Large intestine (tissue), 3 donors: ENCODE measurements at regions not wholly inside any gene's neighbourhood (a gene's known extent, or its start where the extent isn't known, plus 50 kb on each side); places are given as distances from the start of the nearest gene placed in this dataset.

Experiments used
- DNase-seq, 2 donors: peaks; one replicate each; pipeline versions ENCODE4 v3.0.0 to v3.0.0-alpha.2; 2013
- H3K27ac ChIP-seq: one replicate; pipeline ENCODE4 v1.5.1; 2013; ENCODE audit warnings: low read length
- H3K27me3 ChIP-seq: 2 replicates; pipeline ENCODE4 v1.6.1; 2013; ENCODE audit warnings: low read length; ENCODE audit not compliant: control insufficient read depth, insufficient read depth
- H3K36me3 ChIP-seq: 2 replicates; pipeline ENCODE4 v1.6.1; 2013; ENCODE audit warnings: low read length; ENCODE audit not compliant: control insufficient read depth, insufficient read depth
- H3K4me1 ChIP-seq: one replicate; pipeline ENCODE4 v1.6.1; 2013; ENCODE audit warnings: low read length; ENCODE audit not compliant: control insufficient read depth, insufficient read depth
- H3K4me3 ChIP-seq: one replicate; pipeline ENCODE4 v1.5.1; 2013; ENCODE audit warnings: low read length
- H3K9me3 ChIP-seq: one replicate; pipeline ENCODE4 v1.6.1; 2013; ENCODE audit warnings: mild to moderate bottlenecking, low read depth, low read length, moderate library complexity; ENCODE audit not compliant: control insufficient read depth
- WGBS: methylation state at CpG from one replicate; pipeline ENCODE4 v1.1.5; 2013; ENCODE audit warnings: low lambda C conversion rate; ENCODE audit not compliant: insufficient coverage; 5-methylcytosine and 5-hydroxymethylcytosine counted together

GRCh38 chr5:136703036-136703435 lies 337.7 kb upstream of the TRPC7 start:
- Histone ChIP-seq H3K4me3 (no peak overlapping the region), H3K36me3 (no peaks in the 10 kb centered on the region), H3K9me3 (no peaks in the 10 kb centered on the region), H3K27ac (no peak overlapping the region), H3K4me1 (no peaks in the 10 kb centered on the region), H3K27me3 (no peaks in the 10 kb centered on the region)
- no CpG with 5 or more reads among the region's 2 CpGs for WGBS
- DNase-seq = no peak

GRCh38 chr5:136701191-136701590 lies 335.8 kb upstream of the TRPC7 start:
- Histone ChIP-seq H3K4me3 (no peak overlapping the region), H3K9me3 (no peaks in the 10 kb centered on the region), H3K27me3 (no peaks in the 10 kb centered on the region), H3K4me1 (no peaks in the 10 kb centered on the region), H3K27ac (no peak overlapping the region), H3K36me3 (no peaks in the 10 kb centered on the region)
- no CpG with 5 or more reads among the region's 1 CpG for WGBS
- no peak for DNase-seq

DNA sequence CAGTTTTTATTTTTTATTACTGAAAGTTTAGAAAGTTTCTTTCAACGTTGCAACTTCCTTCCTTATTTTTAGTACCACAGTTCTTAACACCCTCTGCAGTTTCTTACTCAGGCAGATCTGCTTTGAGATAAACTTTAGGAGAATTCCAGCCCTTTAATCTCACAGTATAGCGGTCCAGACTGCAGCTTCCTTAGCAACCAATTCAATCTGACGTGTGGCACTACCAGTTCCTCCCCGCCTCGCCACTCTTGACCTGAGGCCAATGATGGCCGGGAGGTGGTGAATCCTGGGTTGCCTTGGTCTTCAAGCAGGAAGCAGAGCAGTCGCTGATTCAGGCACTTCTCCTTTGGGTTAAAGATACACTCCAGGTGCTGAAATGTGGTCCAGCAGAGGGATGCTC lies 334.3 kb upstream of the TRPC7 start:
- no peaks in the 10 kb centered on the region for H3K4me1 ChIP-seq
- no peak overlapping the region for H3K4me3 ChIP-seq
- H3K27ac ChIP-seq = no peak overlapping the region
- 67% methylated on average over 1 of the region's 7 CpGs for WGBS
- no peaks in the 10 kb centered on the region for H3K27me3 ChIP-seq
- H3K9me3 ChIP-seq = no peaks in the 10 kb centered on the region
- DNase-seq = no peak
- H3K36me3 ChIP-seq = no peaks in the 10 kb centered on the region

- Histone ChIP-seq H3K9me3 (no peaks in the 10 kb centered on the region), H3K4me1 (no peaks in the 10 kb centered on the region), H3K4me3 (no peak overlapping the region), H3K27me3 (no peaks in the 10 kb centered on the region), H3K36me3 (no peaks in the 10 kb centered on the region), H3K27ac (no peak overlapping the region)
- DNase-seq = no peak
- 83% methylated on average over 3 of the region's 5 CpGs for WGBS
Observed at GRCh38 chr5:136698970-136699369, 333.6 kb upstream of the TRPC7 start.

- Histone ChIP-seq H3K4me1 (no peaks in the 10 kb centered on the region), H3K27ac (no peak overlapping the region), H3K27me3 (no peaks in the 10 kb centered on the region), H3K4me3 (no peak overlapping the region), H3K36me3 (no peaks in the 10 kb centered on the region), H3K9me3 (no peaks in the 10 kb centered on the region)
- 88% methylated on average over 2 of the region's 4 CpGs for WGBS
- DNase-seq = no peak
Observed at GRCh38 chr5:136694258-136694657, 328.9 kb upstream of the TRPC7 start.

GRCh38 chr5:136689552-136689951 lies 324.2 kb upstream of the TRPC7 start:
- Histone ChIP-seq H3K9me3 (no peaks in the 10 kb centered on the region), H3K4me3 (no peak overlapping the region), H3K27me3 (no peaks in the 10 kb centered on the region), H3K27ac (no peak overlapping the region), H3K36me3 (no peaks in the 10 kb centered on the region), H3K4me1 (no peaks in the 10 kb centered on the region)
- 57% methylated on average over 1 of the region's 2 CpGs for WGBS
- DNase-seq = no peak

DNA sequence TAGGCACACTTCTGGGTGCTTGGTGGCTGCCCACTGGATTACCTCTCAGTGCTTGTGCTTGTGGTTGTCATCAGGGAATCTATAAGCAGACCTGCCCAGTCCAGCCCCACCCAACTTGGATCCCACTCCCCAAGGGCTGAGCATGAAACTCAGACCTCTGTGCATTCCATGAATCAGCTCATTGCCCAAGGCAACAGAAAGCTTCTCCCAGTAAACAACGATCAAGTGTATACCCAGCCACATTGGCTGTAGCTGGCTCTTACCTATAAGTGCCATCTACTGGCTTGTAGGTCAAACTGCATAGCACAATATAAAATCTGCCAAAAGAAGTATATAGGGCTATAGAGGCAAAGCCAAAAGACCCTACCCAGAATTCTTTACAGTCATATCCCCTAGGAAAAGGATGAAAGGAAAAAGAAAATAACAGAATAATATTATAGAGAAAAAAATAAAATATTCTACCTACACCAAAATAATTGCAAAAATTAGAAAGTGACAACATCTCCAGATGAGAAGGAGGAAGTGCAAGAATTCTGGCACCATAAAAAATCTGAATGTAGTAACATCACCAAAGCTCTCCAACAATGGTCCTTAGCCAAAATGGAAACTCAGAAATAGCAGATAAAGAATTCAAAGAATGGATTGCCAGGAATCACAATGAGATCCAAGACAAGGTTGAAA lies 321.0 kb upstream of the TRPC7 start:
- no peak for DNase-seq
- Histone ChIP-seq H3K9me3 (no peaks in the 10 kb centered on the region), H3K27me3 (no peaks in the 10 kb centered on the region), H3K4me3 (no peak overlapping the region), H3K27ac (no peak overlapping the region), H3K36me3 (no peaks in the 10 kb centered on the region), H3K4me1 (no peaks in the 10 kb centered on the region)
- WGBS = no CpG with 5 or more reads among the region's 1 CpG

DNA sequence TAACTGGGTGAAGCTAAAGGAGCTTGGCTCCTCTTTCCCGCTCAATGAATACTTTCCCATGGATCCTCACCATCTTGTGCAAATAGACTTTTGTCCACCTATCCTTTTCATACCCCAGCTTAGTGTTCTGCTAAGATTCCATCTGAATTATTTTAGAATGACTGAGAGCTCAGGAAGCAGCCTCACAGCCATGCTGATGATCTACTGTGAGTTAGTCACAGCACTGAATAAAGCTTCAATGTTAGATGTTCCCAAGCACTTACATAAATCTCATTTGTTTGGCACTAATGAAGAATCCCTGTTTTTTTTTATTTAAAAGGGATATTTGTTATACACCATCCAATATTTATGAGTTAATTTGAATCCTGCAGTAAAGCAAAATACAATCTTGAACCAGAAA lies 317.6 kb upstream of the TRPC7 start:
- no peak for DNase-seq
- no peaks in the 10 kb centered on the region for H3K9me3 ChIP-seq
- no CpG with 5 or more reads among the region's 1 CpG for WGBS
- no peaks in the 10 kb centered on the region for H3K36me3 ChIP-seq
- H3K27me3 ChIP-seq = no peaks in the 10 kb centered on the region
- no peak overlapping the region for H3K27ac ChIP-seq
- H3K4me1 ChIP-seq = no peaks in the 10 kb centered on the region
- H3K4me3 ChIP-seq = no peak overlapping the region

DNA sequence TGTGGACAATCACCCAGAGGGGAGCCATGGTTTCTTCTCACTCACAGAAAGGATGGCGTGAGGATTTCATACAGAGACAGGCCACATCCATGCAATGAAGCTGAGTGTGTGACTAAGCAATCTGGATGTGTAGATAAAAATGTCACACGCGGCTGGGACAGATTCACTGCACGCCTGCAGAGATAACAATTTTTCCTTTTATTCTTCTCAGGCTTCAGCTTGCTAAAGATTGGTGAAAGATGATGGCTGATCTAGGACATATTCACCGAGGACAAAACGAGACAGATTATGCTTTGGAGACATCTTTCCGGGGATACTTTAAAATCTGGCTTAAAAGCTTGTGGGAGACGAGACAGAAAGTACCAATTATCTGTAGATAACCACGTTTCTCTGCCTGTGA lies 313.9 kb upstream of the TRPC7 start:
- Histone ChIP-seq H3K36me3 (no peaks in the 10 kb centered on the region), H3K4me3 (no peak overlapping the region), H3K27ac (no peak overlapping the region), H3K4me1 (peaks cover 2% of the 10 kb centered on the region), H3K27me3 (no peaks in the 10 kb centered on the region), H3K9me3 (no peaks in the 10 kb centered on the region)
- no CpG with 5 or more reads among the region's 9 CpGs for WGBS
- no peak for DNase-seq

GRCh38 chr5:136677217-136677616 lies 311.9 kb upstream of the TRPC7 start:
- Histone ChIP-seq H3K9me3 (no peaks in the 10 kb centered on the region), H3K27me3 (no peaks in the 10 kb centered on the region), H3K27ac (no peak overlapping the region), H3K4me1 (peaks cover 2% of the 10 kb centered on the region), H3K4me3 (no peak overlapping the region), H3K36me3 (no peaks in the 10 kb centered on the region)
- WGBS = no CpG with 5 or more reads among the region's 3 CpGs
- DNase-seq = no peak

DNA sequence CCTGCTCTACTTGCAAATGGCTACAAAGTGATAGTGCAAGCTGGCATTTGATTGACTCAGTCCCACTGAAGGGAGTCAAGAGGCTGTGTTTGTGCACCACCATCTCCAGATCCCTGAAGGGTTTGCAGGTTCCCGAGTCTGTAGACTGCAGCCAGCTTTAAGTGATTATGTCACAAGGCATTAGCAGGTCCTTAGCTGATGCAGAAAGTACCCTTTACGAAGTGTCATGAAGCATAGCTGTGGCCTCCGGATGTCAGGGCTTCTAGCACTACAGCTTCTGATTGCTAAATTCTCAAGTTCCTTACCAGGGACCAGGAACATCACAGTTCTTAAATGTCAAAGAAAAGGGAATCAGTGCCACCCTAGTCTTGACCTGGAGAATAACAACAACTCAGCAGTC lies 311.3 kb upstream of the TRPC7 start:
- no CpG with 5 or more reads among the region's 3 CpGs for WGBS
- Histone ChIP-seq H3K36me3 (no peaks in the 10 kb centered on the region), H3K4me1 (peaks cover 2% of the 10 kb centered on the region), H3K9me3 (no peaks in the 10 kb centered on the region), H3K4me3 (no peak overlapping the region), H3K27me3 (no peaks in the 10 kb centered on the region), H3K27ac (no peak overlapping the region)
- no peak for DNase-seq
